HEK293 (cell line): ENCODE measurements at regions not wholly inside any gene's neighbourhood (a gene's known extent, or its start where the extent isn't known, plus 50 kb on each side); places are given as distances from the start of the nearest gene placed in this dataset.
"Not testable (repeated sequence)": the region's sequence is repeated elsewhere in the genome, so short reads cannot be mapped to it uniquely, and the experiment has no call there.

ENCODE experiments used
- CTCF ChIA-PET: fragments of 350-600 bp; formaldehyde crosslinking; extraction: SDS; loops from one replicate; lab custom pipeline; 2021; ENCODE audit warnings: antibody characterized with exemption; lab: Yijun Ruan, JAX
- POLR2A ChIA-PET: fragments of 300-600 bp; formaldehyde crosslinking; extraction: SDS; loops from one replicate; lab custom pipeline; 2020; ENCODE audit warnings: antibody characterized with exemption, inconsistent platforms; lab: Yijun Ruan, JAX
- H3K27ac ChIP-seq: fragments of 200-500 bp; sonication (Bioruptor generic); 2 replicates; pipeline ENCODE4 v1.5.1; 2014; ENCODE audit warnings: low read depth, low read length, control low read depth, inconsistent platforms; ENCODE audit errors: extremely low read depth
- H3K36me3 ChIP-seq, 2 experiments: fragments of 200-500 bp in 1 of 2; sonication (Bioruptor generic) in 1 of 2; 1 replicate in 1 of 2; 2 replicates in 1 of 2; pipeline ENCODE4 v1.5.1; 2014 to 2017; ENCODE audit warnings: inconsistent platforms in 2 of 2, low read length in 2 of 2; ENCODE audit not compliant: control insufficient read depth in 2 of 2, insufficient read depth in 1 of 2
- H3K4me1 ChIP-seq: fragments of 200-500 bp; sonication (Bioruptor generic); 2 replicates; pipeline ENCODE4 v1.5.1; 2014; ENCODE audit warnings: mild to moderate bottlenecking, low read length, inconsistent platforms; ENCODE audit not compliant: control insufficient read depth, insufficient read depth
- H3K4me3 ChIP-seq: 2 replicates; pipeline ENCODE4 v1.5.1; 2011; ENCODE audit warnings: low read depth, mild to moderate bottlenecking, control low read depth, low read length, moderate library complexity
- H3K9me3 ChIP-seq: fragments of 200-500 bp; sonication (Bioruptor generic); 2 replicates; pipeline ENCODE4 v1.5.1; 2014; ENCODE audit warnings: low read depth, low read length, inconsistent platforms; ENCODE audit not compliant: control insufficient read depth, insufficient read depth
- HOXA7 ChIP-seq: sonication (generic); formaldehyde crosslinking; IDR thresholded peaks from 2 replicates; pipeline ENCODE4 v1.8.1; 2022; ENCODE audit warnings: missing genetic modification reagents, borderline replicate concordance
- MZF1 ChIP-seq: fragments of 450-650 bp; formaldehyde crosslinking; IDR thresholded peaks from 2 replicates; pipeline ENCODE4 v1.5.1; 2017; ENCODE audit warnings: missing biosample characterization, missing genetic modification characterization, borderline replicate concordance
- SP3 ChIP-seq: fragments of 450-650 bp; formaldehyde crosslinking; IDR thresholded peaks from 2 replicates; pipeline ENCODE4 v1.5.1; 2016; ENCODE audit warnings: missing biosample characterization, missing genetic modification characterization
- TCF7L2 ChIP-seq: IDR thresholded peaks from 2 replicates; pipeline ENCODE4 v1.6.1; 2011; ENCODE audit warnings: low read depth, mild to moderate bottlenecking, inconsistent platforms, low read length, moderate library complexity, borderline replicate concordance
- WT1 ChIP-seq: fragments of 450-650 bp; formaldehyde crosslinking; IDR thresholded peaks from 2 replicates; pipeline ENCODE4 v1.5.1; 2016; ENCODE audit warnings: missing biosample characterization, missing genetic modification characterization
- ZNF174 ChIP-seq: fragments of 450-650 bp; formaldehyde crosslinking; IDR thresholded peaks from 2 replicates; pipeline ENCODE4 v1.5.0; 2017; ENCODE audit warnings: missing biosample characterization, mild to moderate bottlenecking, missing genetic modification characterization
- ZNF248 ChIP-seq: fragments of 450-650 bp; formaldehyde crosslinking; IDR thresholded peaks from 2 replicates; pipeline ENCODE4 v1.5.1; 2017; ENCODE audit warnings: missing biosample characterization, missing genetic modification characterization
- ZNF311 ChIP-seq: fragments of 450-650 bp; formaldehyde crosslinking; IDR thresholded peaks from 2 replicates; pipeline ENCODE4 v1.5.1; 2017; ENCODE audit warnings: missing biosample characterization, missing genetic modification characterization, borderline replicate concordance
- ZNF529 ChIP-seq: fragments of 450-650 bp; formaldehyde crosslinking; IDR thresholded peaks from 2 replicates; pipeline ENCODE4 v1.5.1; 2017; ENCODE audit warnings: missing genetic modification characterization, missing biosample characterization; ENCODE audit not compliant: insufficient replicate concordance
- ZNF555 ChIP-seq: fragments of 450-650 bp; formaldehyde crosslinking; conservative IDR thresholded peaks from 2 replicates; pipeline ENCODE4 v1.5.1; 2017; ENCODE audit warnings: missing biosample characterization, mild to moderate bottlenecking, missing genetic modification characterization, inconsistent platforms
- ZNF677 ChIP-seq: fragments of 450-650 bp; IDR thresholded peaks from 2 replicates; pipeline ENCODE4 v1.5.0; 2018; ENCODE audit warnings: missing biosample characterization, mild to moderate bottlenecking, missing genetic modification characterization, moderate library complexity
- ZNF785 ChIP-seq: fragments of 450-650 bp; formaldehyde crosslinking; IDR thresholded peaks from 2 replicates; pipeline ENCODE4 v1.5.1; 2016; ENCODE audit warnings: missing biosample characterization, missing genetic modification characterization
- TF ChIP-seq, protein P1 (sequence below): fragments of 450-650 bp; formaldehyde crosslinking; IDR thresholded peaks from 2 replicates; pipeline ENCODE4 v1.5.1; 2016; ENCODE audit warnings: missing biosample characterization, missing genetic modification characterization
- TF ChIP-seq, protein P2 (sequence below): fragments of 450-650 bp; formaldehyde crosslinking; IDR thresholded peaks from 2 replicates; pipeline ENCODE4 v1.5.1; 2016; ENCODE audit warnings: missing biosample characterization, missing genetic modification characterization
- TF ChIP-seq, protein P3 (sequence below): fragments of 450-650 bp; formaldehyde crosslinking; IDR thresholded peaks from 2 replicates; pipeline ENCODE4 v1.5.1; 2016; ENCODE audit warnings: missing biosample characterization, missing genetic modification characterization
- TF ChIP-seq, protein P4 (sequence below): fragments of 450-650 bp; formaldehyde crosslinking; IDR thresholded peaks from 2 replicates; pipeline ENCODE4 v1.5.1; 2016; ENCODE audit warnings: missing biosample characterization, missing genetic modification characterization
- TF ChIP-seq, protein P5 (sequence below): fragments of 450-650 bp; formaldehyde crosslinking; IDR thresholded peaks from 2 replicates; pipeline ENCODE4 v1.5.0; 2017; ENCODE audit warnings: missing biosample characterization, missing genetic modification characterization, borderline replicate concordance
- TF ChIP-seq, protein P6 (sequence below): fragments of 450-650 bp; formaldehyde crosslinking; IDR thresholded peaks from 2 replicates; pipeline ENCODE4 v1.5.1; 2016; ENCODE audit warnings: missing biosample characterization, missing genetic modification characterization

DNA sequence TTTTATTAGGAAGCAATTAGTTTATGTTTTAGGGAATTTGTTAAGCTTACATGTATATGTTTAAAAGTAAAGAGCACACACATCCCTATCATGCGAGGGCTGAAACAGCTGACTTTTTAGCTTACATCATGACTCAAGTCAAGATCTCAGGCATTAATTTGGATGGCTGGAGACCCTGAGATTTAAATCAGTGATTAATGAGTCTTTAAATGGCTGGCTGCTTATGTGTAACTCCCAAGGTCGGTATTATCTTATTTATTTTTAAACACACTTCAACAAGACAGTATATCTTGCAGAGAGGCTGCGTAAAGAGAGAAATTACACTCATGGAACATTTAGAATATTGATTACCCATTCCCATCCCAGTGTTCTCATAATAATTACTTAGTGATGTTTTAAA lies 169.4 kb downstream of the KBTBD8 start (continued):
- TF ChIP-seq, protein P1, sequence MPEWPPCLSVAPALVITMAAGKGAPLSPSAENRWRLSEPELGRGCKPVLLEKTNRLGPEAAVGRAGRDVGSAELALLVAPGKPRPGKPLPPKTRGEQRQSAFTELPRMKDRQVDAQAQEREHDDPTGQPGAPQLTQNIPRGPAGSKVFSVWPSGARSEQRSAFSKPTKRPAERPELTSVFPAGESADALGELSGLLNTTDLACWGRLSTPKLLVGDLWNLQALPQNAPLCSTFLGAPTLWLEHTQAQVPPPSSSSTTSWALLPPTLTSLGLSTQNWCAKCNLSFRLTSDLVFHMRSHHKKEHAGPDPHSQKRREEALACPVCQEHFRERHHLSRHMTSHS, result no peak
- TF ChIP-seq ZNF174 (tag by site-specific recombination) (no peak), MZF1 (no peak), ZNF555 (tag by site-specific recombination) (no peak)

DNA sequence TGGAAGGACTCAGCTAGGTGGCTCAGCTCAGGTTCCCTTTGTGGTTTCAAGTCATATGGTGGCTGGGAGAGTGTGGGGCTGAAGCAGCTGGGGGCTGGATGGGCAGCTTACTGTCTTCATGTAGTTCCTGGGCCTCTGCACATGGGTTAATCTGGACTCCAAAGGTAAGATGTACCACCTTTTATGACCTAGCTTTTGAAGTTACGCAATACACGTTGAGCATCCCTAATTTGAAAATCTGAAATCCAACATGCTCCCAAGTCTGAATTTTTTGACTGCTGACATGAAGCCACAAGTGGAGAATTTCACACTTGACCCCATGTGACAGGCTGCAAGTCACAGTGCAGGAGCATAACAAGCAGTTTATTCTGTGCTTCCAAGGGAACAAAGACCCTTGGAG lies 173.7 kb downstream of the KBTBD8 start:
- POLR2A ChIA-PET, result no interaction called here
- H3K27ac ChIP-seq, result no peak overlapping the region
- CTCF ChIA-PET, result no interaction called here
- H3K4me1 ChIP-seq, result no peaks in the 10 kb centered on the region
- H3K9me3 ChIP-seq, result no peaks in the 10 kb centered on the region
- H3K4me3 ChIP-seq, result no peak overlapping the region
- H3K36me3 ChIP-seq, result no peaks in the 10 kb centered on the region
- TF ChIP-seq ZNF311 (tag by site-specific recombination), result no peak
- TF ChIP-seq WT1 (tag by site-specific recombination), result no peak
- no peak for TF ChIP-seq ZNF677 (tag by site-specific recombination)
- TF ChIP-seq MZF1, result no peak
- TF ChIP-seq, protein P2, sequence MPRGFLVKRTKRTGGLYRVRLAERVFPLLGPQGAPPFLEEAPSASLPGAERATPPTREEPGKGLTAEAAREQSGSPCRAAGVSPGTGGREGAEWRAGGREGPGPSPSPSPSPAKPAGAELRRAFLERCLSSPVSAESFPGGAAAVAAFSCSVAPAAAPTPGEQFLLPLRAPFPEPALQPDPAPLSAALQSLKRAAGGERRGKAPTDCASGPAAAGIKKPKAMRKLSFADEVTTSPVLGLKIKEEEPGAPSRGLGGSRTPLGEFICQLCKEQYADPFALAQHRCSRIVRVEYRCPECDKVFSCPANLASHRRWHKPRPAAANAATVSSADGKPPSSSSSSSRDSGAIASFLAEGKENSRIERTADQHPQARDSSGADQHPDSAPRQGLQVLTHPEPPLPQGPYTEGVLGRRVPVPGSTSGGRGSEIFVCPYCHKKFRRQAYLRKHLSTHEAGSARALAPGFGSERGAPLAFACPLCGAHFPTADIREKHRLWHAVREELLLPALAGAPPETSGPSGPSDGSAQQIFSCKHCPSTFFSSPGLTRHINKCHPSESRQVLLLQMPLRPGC, result no peak
- TF ChIP-seq, protein P3, sequence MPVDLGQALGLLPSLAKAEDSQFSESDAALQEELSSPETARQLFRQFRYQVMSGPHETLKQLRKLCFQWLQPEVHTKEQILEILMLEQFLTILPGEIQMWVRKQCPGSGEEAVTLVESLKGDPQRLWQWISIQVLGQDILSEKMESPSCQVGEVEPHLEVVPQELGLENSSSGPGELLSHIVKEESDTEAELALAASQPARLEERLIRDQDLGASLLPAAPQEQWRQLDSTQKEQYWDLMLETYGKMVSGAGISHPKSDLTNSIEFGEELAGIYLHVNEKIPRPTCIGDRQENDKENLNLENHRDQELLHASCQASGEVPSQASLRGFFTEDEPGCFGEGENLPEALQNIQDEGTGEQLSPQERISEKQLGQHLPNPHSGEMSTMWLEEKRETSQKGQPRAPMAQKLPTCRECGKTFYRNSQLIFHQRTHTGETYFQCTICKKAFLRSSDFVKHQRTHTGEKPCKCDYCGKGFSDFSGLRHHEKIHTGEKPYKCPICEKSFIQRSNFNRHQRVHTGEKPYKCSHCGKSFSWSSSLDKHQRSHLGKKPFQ (tag by site-specific recombination), result no peak
- TF ChIP-seq, protein P1, result no peak
- TF ChIP-seq ZNF248, result no peak

DNA sequence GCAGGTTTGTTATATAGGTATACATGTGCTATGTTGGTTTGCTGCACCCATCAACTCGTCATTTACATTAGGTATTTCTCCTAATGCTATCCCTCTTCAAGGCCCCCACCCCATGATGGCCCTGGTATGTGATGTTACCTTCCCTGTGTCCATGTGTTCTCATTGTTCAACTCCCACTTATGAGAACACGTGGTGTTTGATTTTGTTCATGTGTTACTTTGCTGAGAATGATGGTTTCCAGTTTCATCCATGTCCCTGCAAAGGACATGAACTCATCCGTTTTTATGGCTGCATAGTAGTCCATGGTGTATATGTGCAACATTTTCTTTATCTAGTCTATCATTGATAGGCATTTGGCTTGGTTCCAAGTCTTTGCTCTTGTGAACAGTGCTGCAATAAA lies 175.0 kb downstream of the KBTBD8 start:
- CTCF ChIA-PET, H3K27ac ChIP-seq, H3K9me3 ChIP-seq, H3K4me3 ChIP-seq, H3K4me1 ChIP-seq, POLR2A ChIA-PET, H3K36me3 ChIP-seq: not testable (repeated sequence)

DNA sequence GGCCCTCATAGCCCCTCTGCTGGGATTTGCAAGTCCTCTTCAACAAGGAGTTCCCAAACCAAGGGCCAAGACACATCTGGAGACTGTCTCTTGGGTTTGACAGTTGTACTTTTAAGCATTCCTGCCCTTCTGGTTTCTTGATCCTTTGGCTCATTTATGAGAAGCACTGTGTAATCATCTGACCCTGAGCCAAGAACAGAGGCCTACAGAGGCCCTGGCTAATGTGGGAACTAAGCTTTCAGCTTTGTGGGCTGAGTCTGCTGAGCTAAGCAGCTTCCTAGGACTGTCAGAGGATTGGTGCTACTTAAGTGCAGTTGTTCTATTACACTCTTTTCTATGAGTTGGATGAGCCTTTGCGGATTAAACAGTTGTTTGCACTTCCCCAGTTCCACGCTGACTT lies 178.3 kb downstream of the KBTBD8 start:
- CTCF ChIA-PET, result no interaction called here
- H3K4me3 ChIP-seq, result no peak overlapping the region
- POLR2A ChIA-PET, result no interaction called here
- H3K4me1 ChIP-seq, result no peaks in the 10 kb centered on the region
- no peaks in the 10 kb centered on the region for H3K36me3 ChIP-seq
- H3K9me3 ChIP-seq, result no peaks in the 10 kb centered on the region
- no peak overlapping the region for H3K27ac ChIP-seq
- TF ChIP-seq, protein P4, sequence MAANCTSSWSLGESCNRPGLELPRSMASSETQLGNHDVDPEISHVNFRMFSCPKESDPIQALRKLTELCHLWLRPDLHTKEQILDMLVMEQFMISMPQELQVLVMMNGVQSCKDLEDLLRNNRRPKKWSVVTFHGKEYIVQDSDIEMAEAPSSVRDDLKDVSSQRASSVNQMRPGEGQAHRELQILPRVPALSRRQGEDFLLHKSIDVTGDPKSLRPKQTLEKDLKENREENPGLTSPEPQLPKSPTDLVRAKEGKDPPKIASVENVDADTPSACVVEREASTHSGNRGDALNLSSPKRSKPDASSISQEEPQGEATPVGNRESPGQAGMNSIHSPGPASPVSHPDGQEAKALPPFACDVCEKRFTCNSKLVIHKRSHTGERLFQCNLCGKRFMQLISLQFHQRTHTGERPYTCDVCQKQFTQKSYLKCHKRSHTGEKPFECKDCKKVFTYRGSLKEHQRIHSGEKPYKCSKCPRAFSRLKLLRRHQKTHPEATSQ (tag by site-specific recombination), result no peak
- TF ChIP-seq SP3 (tag by site-specific recombination), result no peak
- TF ChIP-seq ZNF677 (tag by site-specific recombination), result no peak
- TF ChIP-seq, protein P5, sequence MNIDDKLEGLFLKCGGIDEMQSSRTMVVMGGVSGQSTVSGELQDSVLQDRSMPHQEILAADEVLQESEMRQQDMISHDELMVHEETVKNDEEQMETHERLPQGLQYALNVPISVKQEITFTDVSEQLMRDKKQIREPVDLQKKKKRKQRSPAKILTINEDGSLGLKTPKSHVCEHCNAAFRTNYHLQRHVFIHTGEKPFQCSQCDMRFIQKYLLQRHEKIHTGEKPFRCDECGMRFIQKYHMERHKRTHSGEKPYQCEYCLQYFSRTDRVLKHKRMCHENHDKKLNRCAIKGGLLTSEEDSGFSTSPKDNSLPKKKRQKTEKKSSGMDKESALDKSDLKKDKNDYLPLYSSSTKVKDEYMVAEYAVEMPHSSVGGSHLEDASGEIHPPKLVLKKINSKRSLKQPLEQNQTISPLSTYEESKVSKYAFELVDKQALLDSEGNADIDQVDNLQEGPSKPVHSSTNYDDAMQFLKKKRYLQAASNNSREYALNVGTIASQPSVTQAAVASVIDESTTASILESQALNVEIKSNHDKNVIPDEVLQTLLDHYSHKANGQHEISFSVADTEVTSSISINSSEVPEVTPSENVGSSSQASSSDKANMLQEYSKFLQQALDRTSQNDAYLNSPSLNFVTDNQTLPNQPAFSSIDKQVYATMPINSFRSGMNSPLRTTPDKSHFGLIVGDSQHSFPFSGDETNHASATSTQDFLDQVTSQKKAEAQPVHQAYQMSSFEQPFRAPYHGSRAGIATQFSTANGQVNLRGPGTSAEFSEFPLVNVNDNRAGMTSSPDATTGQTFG (tag by site-specific recombination), result no peak
- TF ChIP-seq HOXA7 (CRISPR knock-in tag), result no peak
- TF ChIP-seq ZNF529 (tag by site-specific recombination), result no peak
- no peak for TF ChIP-seq TCF7L2
- no peak for TF ChIP-seq ZNF785 (tag by site-specific recombination)
- TF ChIP-seq, protein P6, sequence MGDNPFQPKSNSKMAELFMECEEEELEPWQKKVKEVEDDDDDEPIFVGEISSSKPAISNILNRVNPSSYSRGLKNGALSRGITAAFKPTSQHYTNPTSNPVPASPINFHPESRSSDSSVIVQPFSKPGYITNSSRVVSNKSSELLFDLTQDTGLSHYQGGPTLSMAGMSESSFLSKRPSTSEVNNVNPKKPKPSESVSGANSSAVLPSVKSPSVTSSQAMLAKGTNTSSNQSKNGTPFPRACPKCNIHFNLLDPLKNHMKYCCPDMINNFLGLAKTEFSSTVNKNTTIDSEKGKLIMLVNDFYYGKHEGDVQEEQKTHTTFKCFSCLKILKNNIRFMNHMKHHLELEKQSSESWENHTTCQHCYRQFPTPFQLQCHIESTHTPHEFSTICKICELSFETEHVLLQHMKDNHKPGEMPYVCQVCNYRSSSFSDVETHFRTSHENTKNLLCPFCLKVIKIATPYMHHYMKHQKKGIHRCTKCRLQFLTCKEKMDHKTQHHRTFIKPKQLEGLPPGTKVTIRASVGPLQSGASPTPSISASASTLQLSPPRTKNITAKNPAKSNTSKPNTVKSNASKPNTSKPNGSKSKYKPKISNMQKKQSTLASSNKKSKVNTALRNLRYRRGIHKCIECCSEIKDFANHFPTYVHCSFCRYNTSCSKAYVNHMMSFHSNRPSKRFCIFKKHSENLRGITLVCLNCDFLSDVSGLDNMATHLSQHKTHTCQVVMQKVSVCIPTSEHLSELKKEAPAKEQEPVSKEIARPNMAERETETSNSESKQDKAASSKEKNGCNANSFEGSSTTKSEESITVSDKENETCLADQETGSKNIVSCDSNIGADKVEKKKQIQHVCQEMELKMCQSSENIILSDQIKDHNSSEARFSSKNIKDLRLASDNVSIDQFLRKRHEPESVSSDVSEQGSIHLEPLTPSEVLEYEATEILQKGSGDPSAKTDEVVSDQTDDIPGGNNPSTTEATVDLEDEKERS, result no peak
